ENCODE measurements at regions not wholly inside any gene's neighbourhood (a gene's known extent, or its start where the extent isn't known, plus 50 kb on each side); places are given as distances from the start of the nearest gene placed in this dataset.
"Not testable (repeated sequence)": the region's sequence is repeated elsewhere in the genome, so short reads cannot be mapped to it uniquely, and the experiment has no call there.

- H3K27ac ChIP-seq (replicated peaks): no peak overlapping the region
- peaks cover 2% of the 10 kb centered on the region for H3K27me3 ChIP-seq (ENCODE audit: insufficient read depth, poor library complexity, severe bottlenecking)
- TF ChIP-seq CTCF (IDR thresholded peaks at IDR 0.05; ENCODE audit: insufficient read depth, low read length) (no peak), GABPA (IDR thresholded peaks at IDR 0.05; ENCODE audit: low read depth) (no peak), REST (IDR thresholded peaks at IDR 0.05; ENCODE audit: insufficient replicate concordance, low read depth) (no peak), SPI1 (IDR thresholded peaks at IDR 0.05; ENCODE audit: borderline replicate concordance, low read depth) (no peak), POLR2AphosphoS5 (IDR thresholded peaks at IDR 0.05; ENCODE audit: low read depth) (no peak)
- no peak overlapping the region for H3K4me3 ChIP-seq (replicated peaks; ENCODE audit: insufficient read depth, low read length)
- no peak for DNase-seq (ENCODE audit: low read depth in 1 of 2, low spot score in 1 of 2)
Observed at GRCh38 chr14:106228541-106229158, 702.3 kb downstream of the TMEM121 start.

- no peak overlapping the region for H3K4me3 ChIP-seq (replicated peaks; ENCODE audit: insufficient read depth, low read length)
- no peak overlapping the region for H3K27ac ChIP-seq (replicated peaks)
- DNase-seq (ENCODE audit: low read depth in 1 of 2, low spot score in 1 of 2): no peak
- TF ChIP-seq REST (IDR thresholded peaks at IDR 0.05; ENCODE audit: insufficient replicate concordance, low read depth) (no peak), POLR2AphosphoS5 (IDR thresholded peaks at IDR 0.05; ENCODE audit: low read depth) (no peak), CTCF (IDR thresholded peaks at IDR 0.05; ENCODE audit: insufficient read depth, low read length) (no peak), GABPA (IDR thresholded peaks at IDR 0.05; ENCODE audit: low read depth) (no peak), SPI1 (IDR thresholded peaks at IDR 0.05; ENCODE audit: borderline replicate concordance, low read depth) (no peak)
- peaks cover 2% of the 10 kb centered on the region for H3K27me3 ChIP-seq (ENCODE audit: insufficient read depth, poor library complexity, severe bottlenecking)
Observed at GRCh38 chr14:106230071-106230470, 703.7 kb downstream of the TMEM121 start.

- not testable (repeated sequence) for H3K27me3 ChIP-seq (ENCODE audit: insufficient read depth, poor library complexity, severe bottlenecking); H3K4me3 ChIP-seq (replicated peaks; ENCODE audit: insufficient read depth, low read length); H3K27ac ChIP-seq (replicated peaks); DNase-seq (ENCODE audit: low read depth in 1 of 2, low spot score in 1 of 2)
Observed at GRCh38 chr14:106233191-106233590, 706.8 kb downstream of the TMEM121 start.

- H3K27me3 ChIP-seq (ENCODE audit: insufficient read depth, poor library complexity, severe bottlenecking); H3K27ac ChIP-seq (replicated peaks); H3K4me3 ChIP-seq (replicated peaks; ENCODE audit: insufficient read depth, low read length); DNase-seq (ENCODE audit: low read depth in 1 of 2, low spot score in 1 of 2): not testable (repeated sequence)
Observed at GRCh38 chr14:106234525-106235254, 708.3 kb downstream of the TMEM121 start.
